ENCODE measurements at regions not wholly inside any gene's neighbourhood (a gene's known extent, or its start where the extent isn't known, plus 50 kb on each side); places are given as distances from the start of the nearest gene placed in this dataset.
"Not testable (repeated sequence)": the region's sequence is repeated elsewhere in the genome, so short reads cannot be mapped to it uniquely, and the experiment has no call there.

- Mint-ChIP-seq H3K27me3 (ENCODE audit: insufficient read depth, unreplicated experiment) (no peaks in the 10 kb centered on the region), H3K27ac (ENCODE audit: low read depth, unreplicated experiment) (no peak overlapping the region), H3K4me1 (ENCODE audit: insufficient read depth, unreplicated experiment) (no peaks in the 10 kb centered on the region), H3K9me3 (ENCODE audit: unreplicated experiment) (no peaks in the 10 kb centered on the region), H3K36me3 (ENCODE audit: insufficient read depth, unreplicated experiment) (no peaks in the 10 kb centered on the region), H3K4me3 (ENCODE audit: unreplicated experiment) (no peak overlapping the region)
- no TSS peak for BruUV-seq (replicated peaks)
- no peak for TF ChIP-seq CTCF (IDR thresholded peaks at IDR 0.05; ENCODE audit: unreplicated experiment)
- ChIA-PET CTCF (no interaction called here), POLR2A (no interaction called here)
- DNase-seq (ENCODE audit: unreplicated experiment) = no peak
- intact Hi-C loops (cut with micrococcal nuclease) = loop anchor here (10.0 kb wide), 1 partner anchor 220 kb away; no protein-coding TSS in a partner anchor
Observed at GRCh38 chr12:73125148-73125547, 853.0 kb downstream of the TRHDE start.

GRCh38 chr12:73136386-73136785 is 864.2 kb downstream of the TRHDE start:
- no peaks in the 10 kb centered on the region for H3K4me1 Mint-ChIP-seq (ENCODE audit: insufficient read depth, unreplicated experiment)
- BruUV-seq (replicated peaks) = no TSS peak
- H3K27ac Mint-ChIP-seq (ENCODE audit: low read depth, unreplicated experiment) = no peak overlapping the region
- intact Hi-C loops (cut with micrococcal nuclease) = no loop called here
- H3K27me3 Mint-ChIP-seq (ENCODE audit: insufficient read depth, unreplicated experiment) = no peaks in the 10 kb centered on the region
- no peak for DNase-seq (ENCODE audit: unreplicated experiment)
- peaks cover under 1% of the 10 kb centered on the region for H3K9me3 Mint-ChIP-seq (ENCODE audit: unreplicated experiment)
- no peak overlapping the region for H3K4me3 Mint-ChIP-seq (ENCODE audit: unreplicated experiment)
- H3K36me3 Mint-ChIP-seq (ENCODE audit: insufficient read depth, unreplicated experiment) = no peaks in the 10 kb centered on the region
- CTCF ChIA-PET = no interaction called here
- POLR2A ChIA-PET = interaction anchor here (0.7 kb wide), 1 partner anchor 16 kb away, joined by 3 read pairs; no protein-coding TSS in a partner anchor
- no peak for TF ChIP-seq CTCF (IDR thresholded peaks at IDR 0.05; ENCODE audit: unreplicated experiment)

GRCh38 chr12:73139642-73140041 is 867.5 kb downstream of the TRHDE start:
- intact Hi-C loops (cut with micrococcal nuclease) = not testable (repeated sequence)

GRCh38 chr12:73158341-73158740 is 886.2 kb downstream of the TRHDE start:
- peaks cover 5% of the 10 kb centered on the region for H3K4me1 Mint-ChIP-seq (ENCODE audit: insufficient read depth, unreplicated experiment)
- no TSS peak for BruUV-seq (replicated peaks)
- ChIA-PET CTCF (no interaction called here), POLR2A (no interaction called here)
- intact Hi-C loops (cut with micrococcal nuclease) = no loop called here
- H3K4me3 Mint-ChIP-seq (ENCODE audit: unreplicated experiment) = no peak overlapping the region
- no peaks in the 10 kb centered on the region for H3K27me3 Mint-ChIP-seq (ENCODE audit: insufficient read depth, unreplicated experiment)
- no peak overlapping the region for H3K27ac Mint-ChIP-seq (ENCODE audit: low read depth, unreplicated experiment)
- DNase-seq (ENCODE audit: unreplicated experiment) = no peak
- H3K36me3 Mint-ChIP-seq (ENCODE audit: insufficient read depth, unreplicated experiment) = no peaks in the 10 kb centered on the region
- H3K9me3 Mint-ChIP-seq (ENCODE audit: unreplicated experiment) = no peaks in the 10 kb centered on the region
- TF ChIP-seq CTCF (IDR thresholded peaks at IDR 0.05; ENCODE audit: unreplicated experiment) = no peak

More at GRCh38 chr12:73139642-73140041, 867.5 kb downstream of the TRHDE start:
- H3K27ac Mint-ChIP-seq (ENCODE audit: low read depth, unreplicated experiment); H3K27me3 Mint-ChIP-seq (ENCODE audit: insufficient read depth, unreplicated experiment); POLR2A ChIA-PET; H3K4me3 Mint-ChIP-seq (ENCODE audit: unreplicated experiment); CTCF ChIA-PET; H3K4me1 Mint-ChIP-seq (ENCODE audit: insufficient read depth, unreplicated experiment); BruUV-seq (replicated peaks); H3K36me3 Mint-ChIP-seq (ENCODE audit: insufficient read depth, unreplicated experiment); H3K9me3 Mint-ChIP-seq (ENCODE audit: unreplicated experiment); DNase-seq (ENCODE audit: unreplicated experiment): not testable (repeated sequence)

- Mint-ChIP-seq H3K9me3 (ENCODE audit: unreplicated experiment) (no peaks in the 10 kb centered on the region), H3K4me3 (ENCODE audit: unreplicated experiment) (no peak overlapping the region), H3K27me3 (ENCODE audit: insufficient read depth, unreplicated experiment) (no peaks in the 10 kb centered on the region), H3K27ac (ENCODE audit: low read depth, unreplicated experiment) (no peak overlapping the region), H3K36me3 (ENCODE audit: insufficient read depth, unreplicated experiment) (no peaks in the 10 kb centered on the region), H3K4me1 (ENCODE audit: insufficient read depth, unreplicated experiment) (peaks cover 5% of the 10 kb centered on the region)
- TF ChIP-seq CTCF (IDR thresholded peaks at IDR 0.05; ENCODE audit: unreplicated experiment) = no peak
- intact Hi-C loops (cut with micrococcal nuclease) = no loop called here
- ChIA-PET CTCF (no interaction called here), POLR2A (no interaction called here)
- BruUV-seq (replicated peaks) = no TSS peak
- DNase-seq (ENCODE audit: unreplicated experiment) = no peak
Observed at GRCh38 chr12:73159954-73160353, 887.8 kb downstream of the TRHDE start.
